Activated CD4-positive, alpha-beta T cell treated with anti-CD3 and anti-CD28 coated beads, Interleukin-2, Interleukin-4, amounts not matched to agents 100 ng/mL and 50 ng/mL, durations not matched to agents 16 hours and 8 hours (primary cell): ENCODE measurements at regions not wholly inside any gene's neighbourhood (a gene's known extent, or its start where the extent isn't known, plus 50 kb on each side); places are given as distances from the start of the nearest gene placed in this dataset.
"Not testable (repeated sequence)": the region's sequence is repeated elsewhere in the genome, so short reads cannot be mapped to it uniquely, and the experiment has no call there.

ENCODE experiments used
- DNase-seq: peaks from one replicate; pipeline ENCODE4 v3.0.0-alpha.2; 2020; ENCODE audit warnings: low spot score

- no peak for DNase-seq
Measured at GRCh38 chr3:105119801-105120340, 246.8 kb upstream of the ALCAM start.

- DNase-seq, result no peak
Measured at GRCh38 chr3:105130911-105131310, 235.8 kb upstream of the ALCAM start.

- DNase-seq, result no peak
Measured at GRCh38 chr3:105137911-105138310, 228.8 kb upstream of the ALCAM start.

GRCh38 chr3:105139881-105140560 is 226.7 kb upstream of the ALCAM start:
- no peak for DNase-seq

DNA sequence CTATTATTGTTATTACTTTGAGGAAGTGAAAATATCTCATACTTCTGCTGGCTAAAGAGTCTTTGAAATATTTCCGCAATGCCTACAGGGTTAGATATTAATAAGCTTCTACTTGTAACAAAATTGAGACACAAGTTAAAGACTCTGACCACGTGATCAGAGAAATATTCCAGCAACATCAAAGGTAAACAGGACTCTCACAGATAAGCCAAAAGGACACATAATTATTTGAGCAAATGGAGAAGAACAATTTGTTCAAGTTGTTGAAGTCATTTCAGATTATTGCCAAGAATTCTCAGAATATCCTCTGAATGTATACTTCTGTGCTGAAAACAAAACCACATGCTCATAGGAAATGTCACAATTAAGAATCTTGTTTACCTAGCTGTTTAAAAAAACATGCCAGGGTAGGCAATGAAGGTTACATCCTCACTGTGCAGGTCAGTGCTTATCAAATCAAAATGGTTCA is 225.8 kb upstream of the ALCAM start:
- DNase-seq, result no peak

DNA sequence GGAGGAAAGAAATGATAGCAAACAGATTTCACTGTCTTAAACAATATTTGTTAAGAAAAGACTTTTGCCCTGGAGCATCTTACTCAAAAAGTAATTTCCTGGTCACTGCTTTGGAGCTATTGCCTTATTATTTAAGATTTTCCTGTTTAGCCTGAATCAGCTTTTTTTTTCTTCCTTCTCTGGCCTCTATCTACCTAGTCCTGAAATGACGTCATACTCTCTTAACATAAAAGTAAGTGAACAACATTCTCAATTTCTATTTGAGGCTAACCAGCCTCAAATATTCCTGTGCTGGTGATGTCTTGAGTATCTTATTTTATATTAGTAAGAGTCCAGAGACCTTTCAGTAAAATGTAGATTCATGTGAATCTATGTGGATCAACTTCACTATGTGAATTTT is 221.9 kb upstream of the ALCAM start:
- no peak for DNase-seq

GRCh38 chr3:105145511-105145910 is 221.2 kb upstream of the ALCAM start:
- no peak for DNase-seq

- DNase-seq, result not testable (repeated sequence)
Measured at GRCh38 chr3:105149197-105149596, 217.5 kb upstream of the ALCAM start.

- DNase-seq, result no peak
Measured at GRCh38 chr3:105152987-105153386, 213.7 kb upstream of the ALCAM start.

GRCh38 chr3:105154692-105155091 is 212.0 kb upstream of the ALCAM start:
- DNase-seq, result no peak

DNA sequence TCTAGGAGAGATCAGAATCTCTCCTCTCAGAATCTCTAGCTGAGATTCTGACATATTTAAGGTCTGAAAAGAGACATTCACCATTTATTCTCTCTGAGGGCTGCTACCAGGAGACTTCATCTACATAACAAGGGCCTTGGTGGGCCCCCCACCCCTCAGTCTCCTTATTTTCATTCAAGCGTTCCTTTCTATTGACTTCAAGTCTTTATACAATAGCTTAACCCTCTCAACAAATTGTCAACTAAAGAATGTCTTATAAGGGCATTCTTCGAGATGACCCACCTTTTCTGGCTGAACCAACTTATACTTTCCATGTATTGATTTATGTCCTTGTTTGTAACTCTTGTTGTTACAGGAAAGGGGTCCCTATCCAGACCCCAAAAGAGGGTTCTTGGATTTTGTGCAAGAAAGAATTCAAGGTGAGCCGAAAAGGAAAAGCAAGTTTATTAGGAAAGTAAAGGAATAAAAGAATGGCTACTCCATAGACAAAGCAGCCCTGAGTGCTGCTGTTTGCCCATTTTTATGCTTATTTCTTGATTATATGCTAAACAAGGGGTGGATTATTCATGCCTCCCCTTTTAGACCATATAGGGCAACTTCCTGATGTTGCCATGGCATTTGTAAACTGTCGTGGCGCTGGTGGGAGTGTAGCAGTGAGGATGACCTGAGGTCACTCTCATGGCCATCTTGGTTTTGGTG is 209.5 kb upstream of the ALCAM start:
- DNase-seq, result no peak

GRCh38 chr3:105157766-105158085 is 209.0 kb upstream of the ALCAM start:
- DNase-seq, result no peak

DNA sequence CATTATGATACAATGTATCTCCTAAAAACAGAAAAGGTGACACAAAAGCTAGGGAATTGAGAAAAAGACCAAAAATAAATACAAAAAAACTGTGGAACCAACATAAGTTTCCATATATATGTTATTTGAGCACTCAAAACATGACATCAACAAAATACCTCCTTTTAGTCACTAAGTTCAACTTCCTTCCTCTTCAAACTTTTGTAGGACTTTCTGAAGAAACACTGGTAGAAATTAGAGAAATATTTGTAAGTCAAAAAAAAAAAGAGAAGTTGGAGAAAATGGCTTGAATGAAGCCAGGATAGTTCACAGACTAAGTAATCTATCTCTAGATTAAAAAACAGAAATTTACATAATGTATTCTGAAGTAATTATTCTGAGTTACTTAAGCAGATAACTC is 208.4 kb upstream of the ALCAM start:
- no peak for DNase-seq

GRCh38 chr3:105162448-105162847 is 204.3 kb upstream of the ALCAM start:
- no peak for DNase-seq

- DNase-seq, result no peak
Measured at GRCh38 chr3:105166893-105167292, 199.8 kb upstream of the ALCAM start.

GRCh38 chr3:105170423-105170822 is 196.3 kb upstream of the ALCAM start:
- no peak for DNase-seq

DNA sequence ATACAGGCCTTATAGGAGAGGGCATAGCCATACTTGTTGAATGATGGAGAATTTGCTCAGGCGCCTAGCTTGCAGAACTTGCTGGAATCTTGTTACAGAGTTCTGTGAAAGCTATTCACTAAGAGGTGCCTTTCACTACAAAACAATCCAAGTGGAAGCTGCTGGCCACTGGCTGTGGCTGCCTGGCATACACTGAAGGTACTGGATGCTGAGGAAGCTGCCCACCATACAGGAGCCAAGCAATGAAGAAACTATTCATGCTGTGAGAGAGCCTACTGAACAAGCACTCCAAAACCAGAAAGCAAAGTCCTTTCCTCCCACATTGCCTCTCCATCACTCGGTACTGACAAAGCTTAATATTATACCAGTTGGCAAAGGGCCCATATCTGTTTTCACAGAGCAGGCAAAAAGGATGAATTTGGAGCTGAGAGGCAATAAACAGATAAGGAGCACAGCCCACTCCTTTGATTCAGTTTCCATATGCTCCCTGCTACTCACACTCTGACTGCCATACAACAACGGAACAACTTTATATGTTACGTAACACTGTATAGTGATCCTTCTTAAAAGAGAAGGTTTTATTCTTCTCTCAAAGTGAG is 192.6 kb upstream of the ALCAM start:
- DNase-seq, result no peak

DNA sequence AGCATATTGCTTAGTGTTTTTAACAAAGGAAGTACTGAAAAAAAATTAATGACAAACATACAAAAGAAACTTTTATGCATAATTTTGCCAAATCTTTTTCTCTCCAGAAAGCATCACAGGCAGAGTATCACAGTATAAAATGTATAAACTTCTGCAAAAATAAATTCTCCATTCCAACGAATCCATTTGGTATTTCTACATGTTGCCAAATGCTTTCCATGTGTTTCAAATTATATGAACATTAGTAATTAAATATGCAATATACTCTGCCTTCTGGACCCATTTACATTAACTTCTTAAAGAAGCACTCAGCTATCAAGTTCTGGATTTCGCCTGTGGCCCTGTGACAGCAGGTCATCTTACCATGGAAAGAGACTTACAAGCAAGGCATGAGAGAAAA is 189.1 kb upstream of the ALCAM start:
- no peak for DNase-seq

GRCh38 chr3:105187344-105187743 is 179.4 kb upstream of the ALCAM start:
- DNase-seq, result no peak

DNA sequence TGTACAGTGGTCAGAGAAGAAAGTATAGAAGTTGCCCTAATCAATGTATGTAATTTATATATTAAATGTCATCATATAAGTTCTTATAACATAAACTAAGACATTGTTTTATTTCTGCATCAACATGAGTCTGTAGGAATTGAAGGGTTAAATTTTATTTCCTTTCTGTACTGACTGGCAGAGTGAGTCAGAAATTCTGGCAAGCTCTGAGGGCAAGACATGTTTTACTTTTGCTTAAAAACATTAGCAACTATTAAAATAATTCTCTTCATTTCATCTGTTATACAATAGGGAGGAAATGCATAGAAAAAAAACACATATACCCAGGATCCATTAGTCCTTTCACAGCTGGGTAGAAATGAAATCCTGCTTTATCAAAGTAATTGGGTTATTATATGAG is 171.4 kb upstream of the ALCAM start:
- no peak for DNase-seq

DNA sequence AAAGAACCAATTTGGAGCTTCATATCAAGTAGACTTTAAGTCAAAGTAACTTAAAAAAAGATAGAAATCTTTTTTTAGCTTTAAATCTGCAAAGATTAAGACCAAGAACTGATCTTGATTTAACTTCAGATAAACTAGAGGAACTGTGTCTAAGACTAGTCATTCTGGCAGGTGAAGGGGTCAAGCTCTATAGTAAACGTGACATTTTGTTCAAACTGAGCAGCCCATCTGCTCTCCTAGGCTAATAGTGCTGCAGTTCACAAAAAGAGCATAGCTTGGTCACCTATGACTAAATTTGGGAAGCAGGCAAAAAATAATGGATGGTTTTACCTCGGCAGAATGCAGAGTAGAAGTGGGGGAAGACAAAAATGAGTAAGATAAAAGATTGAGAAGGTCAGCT is 168.8 kb upstream of the ALCAM start:
- DNase-seq, result no peak

GRCh38 chr3:105199217-105199616 is 167.5 kb upstream of the ALCAM start:
- no peak for DNase-seq

DNA sequence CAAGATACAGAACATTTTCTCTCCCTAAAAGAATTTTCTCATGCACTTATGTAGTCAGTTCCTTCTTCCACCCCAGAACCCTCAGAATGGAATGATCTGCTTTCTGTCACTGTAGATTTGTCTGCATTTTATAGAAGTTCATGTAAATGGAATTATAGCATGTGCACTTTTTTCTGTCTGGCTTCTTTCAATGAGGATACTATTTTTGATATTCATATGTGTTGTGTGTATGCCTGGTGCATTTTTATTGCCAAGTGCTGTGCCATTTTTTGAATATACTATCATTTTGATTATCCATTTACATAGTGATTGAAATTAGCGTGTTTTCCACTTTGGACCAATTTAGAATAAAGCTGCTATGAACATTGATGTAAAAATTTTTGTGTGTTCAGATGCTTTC is 156.6 kb upstream of the ALCAM start:
- DNase-seq, result no peak
